GM12878 (cell line): ENCODE measurements at regions not wholly inside any gene's neighbourhood (a gene's known extent, or its start where the extent isn't known, plus 50 kb on each side); places are given as distances from the start of the nearest gene placed in this dataset.
"Not testable (repeated sequence)": the region's sequence is repeated elsewhere in the genome, so short reads cannot be mapped to it uniquely, and the experiment has no call there.

Source experiments
- ATAC-seq: fragments of 200-7000 bp; cut with Tn5 transposase; 3 replicates; pipeline ENCODE4 v1.9.1; 2020; ENCODE audit warnings: mild to moderate bottlenecking, moderate library complexity
- BruUV-seq: library from RNA; stranded (reverse); fragments of 400-500 nt; replicated peaks from 2 replicates; lab custom pipeline; 2021; lab: Mats Ljungman, UMichigan
- CTCF ChIA-PET: fragments of 300-600 bp; sonication (Branson Sonifier 250); formaldehyde crosslinking; extraction: SDS; loops from one replicate; lab custom pipeline; 2021; ENCODE audit warnings: inconsistent platforms; lab: Yijun Ruan, JAX
- POLR2A ChIA-PET: fragments of 350-600 bp; formaldehyde crosslinking; extraction: SDS; loops from one replicate; lab custom pipeline; 2021; ENCODE audit warnings: inconsistent platforms; lab: Charles Lee
- RAD21 ChIA-PET: fragments of 300-600 bp; sonication (Branson Sonifier 250); formaldehyde crosslinking; loops from one replicate; lab custom pipeline; 2023; ENCODE audit warnings: antibody characterized with exemption; ENCODE audit not compliant: unreplicated experiment; lab: Charles Lee
- SMC1A ChIA-PET: fragments of 300-600 bp; sonication (Branson Sonifier 250); formaldehyde crosslinking; loops from one replicate; lab custom pipeline; 2023; ENCODE audit not compliant: unreplicated experiment, uncharacterized antibody; lab: Charles Lee
- DNase-seq: peaks from one replicate; pipeline ENCODE4 v3.0.0-alpha.2; 2011; ENCODE audit warnings: low read depth, low spot score
- FAIRE-seq: peaks from 3 replicates; lab custom pipeline; 2011; peaks lifted over from hg19 to GRCh38; lab: Jason Lieb, UNC
- H2AFZ ChIP-seq: 2 replicates; pipeline ENCODE4 v1.6.0; 2011; ENCODE audit warnings: low read depth, low read length, control low read depth; ENCODE audit not compliant: control insufficient read depth
- H3K27ac ChIP-seq: 2 replicates; pipeline ENCODE4 v1.5.1; 2011; ENCODE audit warnings: control low read depth; ENCODE audit not compliant: control insufficient read depth, insufficient read depth
- H3K27me3 ChIP-seq, 2 experiments: replicated peaks in 1 of 2; 2 replicates each; pipeline versions ENCODE4 v1.6.0 to v1.6.1; 2011; ENCODE audit warnings: low read length in 1 of 2; ENCODE audit not compliant: control insufficient read depth in 2 of 2, insufficient read depth in 2 of 2
- H3K36me3 ChIP-seq, 2 experiments: 2 replicates each; pipeline ENCODE4 v1.5.1; 2011; ENCODE audit warnings: low read length in 1 of 2; ENCODE audit not compliant: control insufficient read depth in 2 of 2, insufficient read depth in 2 of 2
- H3K4me1 ChIP-seq: 2 replicates; pipeline ENCODE4 v1.6.1; 2011; ENCODE audit warnings: mild to moderate bottlenecking, low read length, moderate library complexity, mixed read lengths; ENCODE audit not compliant: control insufficient read depth, insufficient read depth
- H3K4me2 ChIP-seq: 2 replicates; pipeline ENCODE4 v1.6.0; 2011; ENCODE audit warnings: control low read depth; ENCODE audit not compliant: control insufficient read depth, insufficient read depth
- H3K4me3 ChIP-seq: fragments of 200-600 bp; sonication (generic); 2 replicates; pipeline ENCODE4 v1.5.1; 2016
- H3K79me2 ChIP-seq: 2 replicates; pipeline ENCODE4 v1.6.0; 2011; ENCODE audit warnings: low read length; ENCODE audit not compliant: control insufficient read depth, insufficient read depth
- H3K9ac ChIP-seq: 2 replicates; pipeline ENCODE4 v1.8.0; 2011; ENCODE audit warnings: low read length, control low read depth, mixed read lengths; ENCODE audit not compliant: control insufficient read depth, insufficient read depth
- H3K9me3 ChIP-seq: replicated peaks from 3 replicates; pipeline ENCODE4 v1.5.1; 2011; ENCODE audit warnings: mild to moderate bottlenecking, low read length; ENCODE audit not compliant: control insufficient read depth, insufficient read depth
- H4K20me1 ChIP-seq: 2 replicates; pipeline ENCODE4 v1.6.0; 2011; ENCODE audit not compliant: control insufficient read depth, insufficient read depth
- CEBPZ ChIP-seq: fragments of 150-350 bp; IDR thresholded peaks from 2 replicates; pipeline ENCODE4 v1.6.1; 2016; ENCODE audit warnings: low read depth, low read length
- MTA3 ChIP-seq: IDR thresholded peaks from 2 replicates; pipeline ENCODE4 v1.6.1; 2012; ENCODE audit warnings: low read length, inconsistent platforms, borderline replicate concordance
- NR2C1 ChIP-seq: fragments of 450-650 bp; IDR thresholded peaks from 2 replicates; pipeline ENCODE4 v1.6.1; 2017; ENCODE audit warnings: antibody characterized with exemption, mild to moderate bottlenecking, moderate library complexity
- SPI1 ChIP-seq: IDR thresholded peaks from 2 replicates; pipeline ENCODE4 v1.6.1; 2011; ENCODE audit warnings: low read depth, mild to moderate bottlenecking, low read length, moderate library complexity, borderline replicate concordance; ENCODE audit not compliant: insufficient read depth
- WGBS: methylation state at CpG from one replicate; pipeline ENCODE4 v1.1.6; 2016; ENCODE audit warnings: low lambda C conversion rate; ENCODE audit not compliant: insufficient replicate concordance, insufficient coverage; ENCODE audit errors: missing lambda C conversion rate; 5-methylcytosine and 5-hydroxymethylcytosine counted together
- in situ Hi-C: fragments of 300-500 bp; cut with MboI; formaldehyde crosslinking; loops from 9 replicates; pipeline ENCODE4 v1.14.3; 2018; ENCODE audit warnings: mixed read lengths
- intact Hi-C: fragments of 100-400 bp; cut with micrococcal nuclease; formaldehyde crosslinking; loops from one replicate; pipeline ENCODE4 v1.14.2; 2022; ENCODE audit not compliant: unreplicated experiment

DNA sequence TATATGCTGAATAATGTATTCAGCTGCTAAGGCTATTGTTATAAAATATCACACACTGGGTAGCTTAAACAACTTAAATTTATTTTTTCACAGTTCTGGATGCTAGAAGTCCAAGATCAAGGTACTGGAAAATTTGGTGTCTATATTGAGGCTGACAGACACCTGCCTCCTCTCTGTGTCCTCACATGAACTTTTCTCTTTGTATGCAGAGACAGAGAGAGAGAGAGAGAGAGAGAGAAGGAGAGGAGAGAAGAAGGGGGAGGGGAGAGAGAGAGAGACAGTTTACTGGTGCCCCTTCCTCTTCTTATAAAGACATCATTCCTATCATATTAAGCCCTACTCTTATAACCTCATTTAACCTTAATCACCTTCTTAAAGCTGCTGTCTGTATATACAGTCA is 320.1 kb upstream of the THBS1 start (continued):
- TF ChIP-seq CEBPZ (no peak), NR2C1 (no peak), MTA3 (no peak)
- TF ChIP-seq, all 136 proteins: peak for 0

- H3K4me2 ChIP-seq, H4K20me1 ChIP-seq, H3K4me3 ChIP-seq, RAD21 ChIA-PET, H3K4me1 ChIP-seq, H3K9ac ChIP-seq, CTCF ChIA-PET, BruUV-seq, intact Hi-C loops, H3K27ac ChIP-seq, H3K79me2 ChIP-seq, ATAC-seq, FAIRE-seq, H2AFZ ChIP-seq, H3K36me3 ChIP-seq, POLR2A ChIA-PET, in situ Hi-C loops, DNase-seq, H3K27me3 ChIP-seq, H3K9me3 ChIP-seq: not testable (repeated sequence)
- peak; percentile 43; the same call in 1 of the 2 replicates for TF ChIP-seq SPI1
- WGBS: 15% methylated on average over 4 of the region's 4 CpGs
- SMC1A ChIA-PET: interaction anchor here (0.6 kb wide), 1 partner anchor 237 kb away, joined by 3 read pairs; no protein-coding TSS in a partner anchor
These were observed 319.3 kb upstream of the THBS1 start for GRCh38 chr15:39261397-39262183.
